HCT116 (cell line): ENCODE measurements at regions not wholly inside any gene's neighbourhood (a gene's known extent, or its start where the extent isn't known, plus 50 kb on each side); places are given as distances from the start of the nearest gene placed in this dataset.

ENCODE experiments used
- CTCF ChIP-seq, 3 experiments: fragments of 200-600 bp in 1 of 3; sonication (generic) in 1 of 3; IDR thresholded peaks in 2 of 3; conservative IDR thresholded peaks in 1 of 3; 2 replicates each; pipeline ENCODE4 v1.5.1; 2012 to 2017; ENCODE audit warnings: low read depth in 2 of 3, low read length in 2 of 3, antibody characterized with exemption in 1 of 3, borderline replicate concordance in 1 of 3, control low read depth in 1 of 3, mild to moderate bottlenecking in 1 of 3, mixed read lengths in 1 of 3, mixed run types in 1 of 3, moderate library complexity in 1 of 3; ENCODE audit not compliant: insufficient read depth in 1 of 3
- EZH2 ChIP-seq: fragments of 200-600 bp; sonication (generic); IDR thresholded peaks from 2 replicates; pipeline ENCODE4 v1.6.1; 2017; ENCODE audit warnings: antibody characterized with exemption, mixed run types
- EZH2phosphoT487 ChIP-seq: fragments of 200-600 bp; IDR thresholded peaks from 2 replicates; pipeline ENCODE4 v1.6.1; 2018; ENCODE audit warnings: antibody characterized with exemption, borderline replicate concordance
- POLR2A ChIP-seq: IDR thresholded peaks from 2 replicates; pipeline ENCODE4 v1.7.0; 2011; ENCODE audit warnings: borderline replicate concordance; ENCODE audit not compliant: insufficient read depth, insufficient read length; ENCODE audit errors: extremely low read depth
- POLR2AphosphoS5 ChIP-seq: IDR thresholded peaks from 2 replicates; pipeline ENCODE4 v1.6.1; 2011; ENCODE audit warnings: mild to moderate bottlenecking, low read depth, low read length, moderate library complexity
- SIN3A ChIP-seq: IDR thresholded peaks from 2 replicates; pipeline ENCODE4 v1.6.1; 2012; ENCODE audit warnings: low read depth
- SP1 ChIP-seq: IDR thresholded peaks from 2 replicates; pipeline ENCODE4 v1.6.1; 2012; ENCODE audit warnings: low read depth
- ZFX ChIP-seq: fragments of 450-650 bp; IDR thresholded peaks from 2 replicates; pipeline ENCODE4 v1.6.1; 2017
- TF ChIP-seq, protein P1 (sequence below): IDR thresholded peaks from 2 replicates; pipeline ENCODE4 v1.6.1; 2012

DNA sequence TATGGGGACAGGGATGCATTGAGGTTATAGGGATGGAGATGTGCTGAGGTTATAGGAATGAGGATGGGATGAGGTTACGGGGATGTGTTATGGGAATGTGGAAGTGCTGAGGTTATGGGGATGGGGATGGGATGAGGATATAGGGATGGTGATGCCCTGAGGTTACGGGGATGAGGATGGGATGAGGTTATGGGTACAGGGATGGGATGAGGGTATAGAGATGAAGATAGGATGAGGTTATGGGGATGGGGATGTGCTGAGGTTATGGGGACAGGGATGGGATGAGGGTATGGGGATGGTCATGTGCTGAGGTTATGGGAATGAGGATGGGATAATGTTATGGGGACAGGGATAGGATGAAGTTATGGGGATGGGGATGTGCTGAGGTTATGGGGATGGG is 542.8 kb downstream of the CDH26 start:
- no peak for TF ChIP-seq CTCF (IDR thresholded peaks at IDR 0.05 in 2 of 3, conservative IDR thresholded peaks at IDR 0.05 in 1 of 3; ENCODE audit: borderline replicate concordance in 1 of 3, insufficient read depth in 1 of 3, low read depth in 2 of 3, low read length in 2 of 3)
- no peak for TF ChIP-seq POLR2A
- TF ChIP-seq SP1 = no peak
- TF ChIP-seq EZH2 = no peak
- TF ChIP-seq EZH2phosphoT487 = no peak
- no peak for TF ChIP-seq SIN3A
- TF ChIP-seq POLR2AphosphoS5 = no peak
- no peak for TF ChIP-seq ZFX
- TF ChIP-seq, protein P1, sequence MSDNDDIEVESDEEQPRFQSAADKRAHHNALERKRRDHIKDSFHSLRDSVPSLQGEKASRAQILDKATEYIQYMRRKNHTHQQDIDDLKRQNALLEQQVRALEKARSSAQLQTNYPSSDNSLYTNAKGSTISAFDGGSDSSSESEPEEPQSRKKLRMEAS = no peak
